ENCODE measurements at regions not wholly inside any gene's neighbourhood (a gene's known extent, or its start where the extent isn't known, plus 50 kb on each side); places are given as distances from the start of the nearest gene placed in this dataset.
"Not testable (repeated sequence)": the region's sequence is repeated elsewhere in the genome, so short reads cannot be mapped to it uniquely, and the experiment has no call there.

GRCh38 chr20:30164389-30164788, 1093.1 kb upstream of the DEFB115 start:
- H3K4me3 ChIP-seq (ENCODE audit: low read length in 2 of 2); H3K4me1 ChIP-seq (ENCODE audit: control insufficient read depth in 1 of 2, insufficient read depth in 2 of 2, low read length in 2 of 2); intact Hi-C loops (cut with DNase I); DNase-seq; H3K36me3 ChIP-seq (ENCODE audit: control insufficient read depth in 1 of 2, insufficient read depth in 2 of 2, low read length in 1 of 2); H3K27ac ChIP-seq (ENCODE audit: low read depth in 1 of 2, low read length in 2 of 2); H3K9me3 ChIP-seq (ENCODE audit: control insufficient read depth, low read length); H3K27me3 ChIP-seq (ENCODE audit: control insufficient read depth in 1 of 2, insufficient read depth in 2 of 2, low read length in 1 of 2); ATAC-seq (ENCODE audit: low FRiP score): not testable (repeated sequence)
- 88 to 92% methylated on average over 2 of the region's 2 CpGs for WGBS, 2 donors

GRCh38 chr20:30167540-30167939, 1089.9 kb upstream of the DEFB115 start:
- H3K4me3 ChIP-seq (ENCODE audit: low read length in 2 of 2): no peak overlapping the region
- no peaks in the 10 kb centered on the region for H3K36me3 ChIP-seq (ENCODE audit: control insufficient read depth in 1 of 2, insufficient read depth in 2 of 2, low read length in 1 of 2)
- WGBS, 2 donors: 92% methylated on average over 22 of the region's 22 CpGs

DNA sequence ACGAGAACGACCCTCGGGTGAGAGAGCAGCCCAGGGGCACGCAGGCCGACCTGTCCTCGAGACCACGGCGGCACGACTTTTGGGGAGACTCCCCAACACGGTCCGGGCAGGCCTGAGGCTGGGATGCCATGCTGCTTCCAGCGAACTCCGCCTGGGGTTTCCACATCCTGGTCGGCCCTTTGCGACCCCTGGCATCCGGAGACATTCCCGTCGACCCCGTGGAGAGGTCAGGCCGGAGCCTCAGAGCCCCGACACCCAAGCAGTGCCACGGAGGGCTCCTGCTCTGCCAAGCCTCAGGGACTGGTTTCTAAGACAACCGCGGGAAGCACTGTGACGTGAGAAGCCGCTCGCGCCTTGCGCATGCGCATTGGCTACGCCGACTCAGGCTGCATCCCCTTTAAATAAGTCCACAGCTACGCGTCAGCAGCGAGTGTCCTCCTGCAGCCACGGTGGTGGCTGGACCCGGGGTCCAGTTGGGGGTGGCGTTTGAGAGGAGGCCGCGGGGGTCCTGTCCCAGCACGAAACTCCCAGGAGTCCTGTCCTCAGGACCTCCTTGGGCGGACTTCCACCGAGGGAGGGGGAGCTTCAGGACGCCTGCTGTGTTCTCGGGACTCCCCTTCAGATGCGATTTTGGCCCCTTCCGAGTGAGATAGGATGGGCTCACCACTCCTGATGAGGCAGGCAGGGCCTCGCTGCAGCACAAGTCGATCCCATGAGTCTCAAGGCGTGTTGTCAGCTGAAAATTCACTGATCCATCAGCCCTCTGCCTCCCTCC, 1089.3 kb upstream of the DEFB115 start:
- DNase-seq: peak in 1 of 2 donors; percentile 68
- Histone ChIP-seq H3K36me3 (ENCODE audit: control insufficient read depth in 1 of 2, insufficient read depth in 2 of 2, low read length in 1 of 2) (no peaks in the 10 kb centered on the region), H3K27me3 (ENCODE audit: control insufficient read depth in 1 of 2, insufficient read depth in 2 of 2, low read length in 1 of 2) (no peaks in the 10 kb centered on the region), H3K4me3 (ENCODE audit: low read length in 2 of 2) (no peak overlapping the region), H3K9me3 (ENCODE audit: control insufficient read depth, low read length) (no peaks in the 10 kb centered on the region), H3K4me1 (ENCODE audit: control insufficient read depth in 1 of 2, insufficient read depth in 2 of 2, low read length in 2 of 2) (no peaks in the 10 kb centered on the region), H3K27ac (ENCODE audit: low read depth in 1 of 2, low read length in 2 of 2) (no peak overlapping the region)
- ATAC-seq (ENCODE audit: low FRiP score): no peak
- intact Hi-C loops (cut with DNase I): no loop called here
- 44 to 49% methylated on average over 47 to 50 of the region's 50 CpGs for WGBS, 2 donors

More at GRCh38 chr20:30167540-30167939, 1089.9 kb upstream of the DEFB115 start:
- H3K27ac ChIP-seq (ENCODE audit: low read depth in 1 of 2, low read length in 2 of 2): no peak overlapping the region
- no peaks in the 10 kb centered on the region for H3K4me1 ChIP-seq (ENCODE audit: control insufficient read depth in 1 of 2, insufficient read depth in 2 of 2, low read length in 2 of 2)
- no peaks in the 10 kb centered on the region for H3K9me3 ChIP-seq (ENCODE audit: control insufficient read depth, low read length)
- DNase-seq: no peak
- no peak for ATAC-seq (ENCODE audit: low FRiP score)
- H3K27me3 ChIP-seq (ENCODE audit: control insufficient read depth in 1 of 2, insufficient read depth in 2 of 2, low read length in 1 of 2): no peaks in the 10 kb centered on the region
- intact Hi-C loops (cut with DNase I): no loop called here

DNA sequence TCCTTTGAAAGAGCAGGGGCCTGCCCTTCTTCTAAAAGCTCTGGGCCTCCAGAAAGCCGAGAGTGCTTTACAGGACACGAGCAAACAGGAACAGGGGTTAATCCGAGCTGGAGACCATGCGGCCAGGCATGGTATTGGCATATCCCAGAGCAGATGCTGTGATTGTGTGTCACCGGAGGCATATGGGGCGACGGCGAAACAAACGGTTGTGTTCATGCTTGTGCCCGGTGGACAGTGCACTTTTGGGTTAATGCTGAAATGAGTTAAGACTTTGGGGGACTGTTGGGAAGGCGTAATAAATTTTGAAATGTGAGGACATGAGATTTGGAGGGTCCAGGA, 1088.7 kb upstream of the DEFB115 start:
- Histone ChIP-seq H3K9me3 (ENCODE audit: control insufficient read depth, low read length) (no peaks in the 10 kb centered on the region), H3K36me3 (ENCODE audit: control insufficient read depth in 1 of 2, insufficient read depth in 2 of 2, low read length in 1 of 2) (no peaks in the 10 kb centered on the region), H3K4me1 (ENCODE audit: control insufficient read depth in 1 of 2, insufficient read depth in 2 of 2, low read length in 2 of 2) (no peaks in the 10 kb centered on the region), H3K27me3 (ENCODE audit: control insufficient read depth in 1 of 2, insufficient read depth in 2 of 2, low read length in 1 of 2) (no peaks in the 10 kb centered on the region), H3K27ac (ENCODE audit: low read depth in 1 of 2, low read length in 2 of 2) (no peak overlapping the region), H3K4me3 (ENCODE audit: low read length in 2 of 2) (no peak overlapping the region)
- 80 to 81% methylated on average over 11 of the region's 11 CpGs for WGBS, 2 donors
- intact Hi-C loops (cut with DNase I): no loop called here
- DNase-seq (no peak), ATAC-seq (ENCODE audit: low FRiP score) (no peak)

DNA sequence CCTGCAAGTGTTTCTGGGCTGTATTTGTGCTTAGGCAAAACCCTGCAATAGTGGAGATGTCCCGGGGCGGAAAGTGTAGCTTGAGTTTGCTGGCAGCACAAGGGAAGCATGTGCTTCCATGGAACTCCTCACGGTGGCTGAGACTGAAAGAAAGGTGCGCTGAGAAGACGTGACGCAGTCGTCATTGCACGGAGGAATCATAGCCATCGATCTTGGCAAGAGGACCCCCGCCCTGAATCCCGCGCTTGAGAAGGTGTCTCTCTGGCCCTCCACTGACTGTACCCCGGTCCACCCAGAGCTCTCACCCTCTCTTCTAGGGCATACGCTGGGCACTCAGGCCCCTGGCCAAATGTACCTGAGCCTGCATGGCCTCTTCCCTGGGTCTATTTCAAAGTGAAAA, 1081.8 kb upstream of the DEFB115 start:
- no peak for ATAC-seq (ENCODE audit: low FRiP score)
- 73 to 77% methylated on average over 14 of the region's 14 CpGs for WGBS, 2 donors

GRCh38 chr20:30183124-30183523, 1074.3 kb upstream of the DEFB115 start:
- H3K4me3 ChIP-seq (ENCODE audit: low read length in 2 of 2); H3K9me3 ChIP-seq (ENCODE audit: control insufficient read depth, low read length); H3K27me3 ChIP-seq (ENCODE audit: control insufficient read depth in 1 of 2, insufficient read depth in 2 of 2, low read length in 1 of 2); H3K27ac ChIP-seq (ENCODE audit: low read depth in 1 of 2, low read length in 2 of 2); H3K36me3 ChIP-seq (ENCODE audit: control insufficient read depth in 1 of 2, insufficient read depth in 2 of 2, low read length in 1 of 2); H3K4me1 ChIP-seq (ENCODE audit: control insufficient read depth in 1 of 2, insufficient read depth in 2 of 2, low read length in 2 of 2); intact Hi-C loops (cut with DNase I); DNase-seq; ATAC-seq (ENCODE audit: low FRiP score): not testable (repeated sequence)

More for the DNA sequence above, 1081.8 kb upstream of the DEFB115 start:
- no peak overlapping the region for H3K27ac ChIP-seq (ENCODE audit: low read depth in 1 of 2, low read length in 2 of 2)
- no peaks in the 10 kb centered on the region for H3K27me3 ChIP-seq (ENCODE audit: control insufficient read depth in 1 of 2, insufficient read depth in 2 of 2, low read length in 1 of 2)
- no peaks in the 10 kb centered on the region for H3K4me1 ChIP-seq (ENCODE audit: control insufficient read depth in 1 of 2, insufficient read depth in 2 of 2, low read length in 2 of 2)
- no peaks in the 10 kb centered on the region for H3K36me3 ChIP-seq (ENCODE audit: control insufficient read depth in 1 of 2, insufficient read depth in 2 of 2, low read length in 1 of 2)
- intact Hi-C loops (cut with DNase I): no loop called here
- no peak overlapping the region for H3K4me3 ChIP-seq (ENCODE audit: low read length in 2 of 2)
- no peak for DNase-seq
- H3K9me3 ChIP-seq (ENCODE audit: control insufficient read depth, low read length): no peaks in the 10 kb centered on the region

DNA sequence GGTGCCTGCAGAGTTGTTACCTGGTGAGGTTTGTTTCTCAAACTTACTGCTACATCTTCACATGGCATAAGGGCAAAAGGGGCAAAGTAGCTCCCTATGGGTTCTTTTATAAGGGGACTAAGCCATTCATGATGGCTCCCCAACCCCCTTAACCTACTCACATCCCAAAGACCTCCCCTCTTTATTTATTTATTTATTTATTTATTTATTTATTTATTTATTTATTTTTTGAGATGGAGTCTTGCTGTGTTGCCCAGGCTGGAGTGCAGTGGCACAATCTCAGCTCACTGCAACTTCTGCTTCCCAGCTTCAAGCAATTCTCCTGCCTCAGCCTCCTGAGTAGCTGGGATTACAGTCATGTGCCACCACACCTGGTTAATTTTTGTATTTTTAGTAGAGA, 1065.7 kb upstream of the DEFB115 start:
- H3K27me3 ChIP-seq (ENCODE audit: control insufficient read depth in 1 of 2, insufficient read depth in 2 of 2, low read length in 1 of 2); H3K27ac ChIP-seq (ENCODE audit: low read depth in 1 of 2, low read length in 2 of 2); H3K9me3 ChIP-seq (ENCODE audit: control insufficient read depth, low read length); intact Hi-C loops (cut with DNase I); DNase-seq; H3K4me1 ChIP-seq (ENCODE audit: control insufficient read depth in 1 of 2, insufficient read depth in 2 of 2, low read length in 2 of 2); H3K36me3 ChIP-seq (ENCODE audit: control insufficient read depth in 1 of 2, insufficient read depth in 2 of 2, low read length in 1 of 2); H3K4me3 ChIP-seq (ENCODE audit: low read length in 2 of 2); ATAC-seq (ENCODE audit: low FRiP score): not testable (repeated sequence)

DNA sequence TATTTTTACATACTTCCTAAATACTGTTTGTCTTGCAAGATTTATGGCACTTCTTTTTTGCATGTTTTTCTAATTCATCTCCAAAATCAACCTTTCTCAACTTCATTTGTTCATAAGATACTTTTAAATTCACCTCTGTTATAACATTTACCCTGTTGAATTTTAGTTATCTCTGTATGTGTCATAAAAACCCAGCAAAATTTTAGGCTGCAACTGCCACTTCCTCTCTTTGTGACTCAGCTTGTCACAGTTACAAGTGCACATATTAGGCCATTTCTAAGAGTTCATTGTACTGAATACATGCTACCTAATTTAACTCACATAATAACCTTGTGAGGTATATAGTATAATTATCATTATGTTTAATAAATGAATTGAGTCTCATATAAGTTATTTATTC, 1023.0 kb upstream of the DEFB115 start:
- ATAC-seq (ENCODE audit: low FRiP score); intact Hi-C loops (cut with DNase I); H3K36me3 ChIP-seq (ENCODE audit: control insufficient read depth in 1 of 2, insufficient read depth in 2 of 2, low read length in 1 of 2); H3K4me1 ChIP-seq (ENCODE audit: control insufficient read depth in 1 of 2, insufficient read depth in 2 of 2, low read length in 2 of 2); H3K9me3 ChIP-seq (ENCODE audit: control insufficient read depth, low read length); DNase-seq; H3K27ac ChIP-seq (ENCODE audit: low read depth in 1 of 2, low read length in 2 of 2); H3K4me3 ChIP-seq (ENCODE audit: low read length in 2 of 2); H3K27me3 ChIP-seq (ENCODE audit: control insufficient read depth in 1 of 2, insufficient read depth in 2 of 2, low read length in 1 of 2): not testable (repeated sequence)

- DNase-seq; H3K36me3 ChIP-seq (ENCODE audit: control insufficient read depth in 1 of 2, insufficient read depth in 2 of 2, low read length in 1 of 2); H3K9me3 ChIP-seq (ENCODE audit: control insufficient read depth, low read length); H3K27ac ChIP-seq (ENCODE audit: low read depth in 1 of 2, low read length in 2 of 2); ATAC-seq (ENCODE audit: low FRiP score); H3K4me1 ChIP-seq (ENCODE audit: control insufficient read depth in 1 of 2, insufficient read depth in 2 of 2, low read length in 2 of 2); intact Hi-C loops (cut with DNase I); H3K27me3 ChIP-seq (ENCODE audit: control insufficient read depth in 1 of 2, insufficient read depth in 2 of 2, low read length in 1 of 2); H3K4me3 ChIP-seq (ENCODE audit: low read length in 2 of 2): not testable (repeated sequence)
- WGBS, 2 donors: 68 to 84% methylated on average over 4 of the region's 4 CpGs
Measured at GRCh38 chr20:30275073-30275472, 982.4 kb upstream of the DEFB115 start.

All from aorta (tissue), 5 donors.